ENCODE measurements at regions not wholly inside any gene's neighbourhood (a gene's known extent, or its start where the extent isn't known, plus 50 kb on each side); places are given as distances from the start of the nearest gene placed in this dataset.
"Not testable (repeated sequence)": the region's sequence is repeated elsewhere in the genome, so short reads cannot be mapped to it uniquely, and the experiment has no call there.

DNA sequence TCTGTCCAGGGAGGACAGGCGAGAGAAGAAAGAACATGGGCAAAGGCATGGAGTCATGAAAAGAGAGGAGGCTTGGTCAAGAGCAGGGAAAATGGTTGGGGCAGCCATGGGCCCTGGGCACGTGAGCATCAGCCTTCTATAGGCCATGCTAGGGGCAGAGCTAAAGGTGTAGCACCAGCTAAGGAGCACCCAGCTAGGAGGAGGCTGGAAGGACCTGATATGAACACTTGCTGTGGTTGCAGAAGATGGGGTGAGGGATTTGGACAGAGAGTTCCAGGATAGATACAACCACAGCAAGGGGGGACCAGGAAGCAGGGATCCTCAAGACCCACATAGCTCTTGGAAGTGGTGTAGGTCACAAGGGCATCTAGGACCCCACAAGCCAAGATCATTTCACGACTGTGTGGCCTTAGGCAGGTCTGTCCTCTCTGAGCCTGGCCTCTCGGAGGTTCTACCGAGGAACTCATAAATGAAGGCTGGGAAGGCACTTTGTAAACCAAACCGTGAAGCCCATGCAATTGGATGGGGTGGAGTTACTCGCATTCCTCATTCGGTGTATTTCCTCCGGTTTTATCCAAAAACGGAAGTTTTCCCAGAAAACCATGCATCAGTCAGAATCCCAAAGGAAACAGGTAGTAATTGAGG is 74.0 kb upstream of the TOP1 start:
- TF ChIP-seq, protein P1, sequence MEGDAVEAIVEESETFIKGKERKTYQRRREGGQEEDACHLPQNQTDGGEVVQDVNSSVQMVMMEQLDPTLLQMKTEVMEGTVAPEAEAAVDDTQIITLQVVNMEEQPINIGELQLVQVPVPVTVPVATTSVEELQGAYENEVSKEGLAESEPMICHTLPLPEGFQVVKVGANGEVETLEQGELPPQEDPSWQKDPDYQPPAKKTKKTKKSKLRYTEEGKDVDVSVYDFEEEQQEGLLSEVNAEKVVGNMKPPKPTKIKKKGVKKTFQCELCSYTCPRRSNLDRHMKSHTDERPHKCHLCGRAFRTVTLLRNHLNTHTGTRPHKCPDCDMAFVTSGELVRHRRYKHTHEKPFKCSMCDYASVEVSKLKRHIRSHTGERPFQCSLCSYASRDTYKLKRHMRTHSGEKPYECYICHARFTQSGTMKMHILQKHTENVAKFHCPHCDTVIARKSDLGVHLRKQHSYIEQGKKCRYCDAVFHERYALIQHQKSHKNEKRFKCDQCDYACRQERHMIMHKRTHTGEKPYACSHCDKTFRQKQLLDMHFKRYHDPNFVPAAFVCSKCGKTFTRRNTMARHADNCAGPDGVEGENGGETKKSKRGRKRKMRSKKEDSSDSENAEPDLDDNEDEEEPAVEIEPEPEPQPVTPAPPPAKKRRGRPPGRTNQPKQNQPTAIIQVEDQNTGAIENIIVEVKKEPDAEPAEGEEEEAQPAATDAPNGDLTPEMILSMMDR (IDR thresholded peaks at IDR 0.05) = no peak
- no peak for TF ChIP-seq POLR2A (IDR thresholded peaks at IDR 0.05)
- no peak for DNase-seq
- 95 to 97% methylated on average over 10 of the region's 10 CpGs for WGBS, 2 donors
- Histone ChIP-seq H3K4me3 (no peak overlapping the region), H3K36me3 (no peaks in the 10 kb centered on the region), H3K4me1 (no peaks in the 10 kb centered on the region), H3K27me3 (peaks cover 0 to 24% (median 0%) of the 10 kb centered on the region in 4 donors), H3K9me3 (no peaks in the 10 kb centered on the region), H3K27ac (no peak overlapping the region)
- intact Hi-C loops (cut with DNase I) = no loop called here

- Histone ChIP-seq H3K9me3 (no peaks in the 10 kb centered on the region), H3K36me3 (no peaks in the 10 kb centered on the region), H3K27me3 (peaks cover 0 to 17% (median 0%) of the 10 kb centered on the region in 4 donors), H3K27ac (no peak overlapping the region), H3K4me3 (no peak overlapping the region), H3K4me1 (no peaks in the 10 kb centered on the region)
- WGBS, 2 donors = 92 to 100% methylated on average over 1 to 2 of the region's 2 CpGs
- intact Hi-C loops (cut with DNase I) = no loop called here
- TF ChIP-seq, protein P1 (IDR thresholded peaks at IDR 0.05) = no peak
- TF ChIP-seq POLR2A (IDR thresholded peaks at IDR 0.05) = no peak
- DNase-seq = no peak
These were observed 73.3 kb upstream of the TOP1 start for GRCh38 chr20:40955326-40955725.

DNA sequence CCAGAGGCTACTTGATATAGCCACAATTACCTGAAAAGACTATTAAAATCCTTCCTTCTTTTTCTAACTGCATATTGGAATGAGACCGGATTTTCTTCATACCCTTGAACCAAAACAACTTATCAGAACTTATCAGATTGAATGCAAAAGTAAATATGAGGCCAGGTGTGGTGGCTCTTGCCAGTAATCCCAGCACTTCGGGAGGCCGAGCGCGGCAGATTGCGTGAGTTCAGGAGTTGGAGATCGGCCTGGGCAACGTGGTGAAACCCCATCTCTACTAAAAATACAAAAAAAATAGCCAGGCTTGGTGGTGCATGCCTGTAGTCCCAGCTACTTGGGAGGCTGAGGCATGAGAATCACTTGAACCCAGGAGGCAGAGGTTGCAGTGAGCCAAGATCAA is 72.8 kb upstream of the TOP1 start:
- H3K4me3 ChIP-seq; H3K27ac ChIP-seq; H3K36me3 ChIP-seq; H3K4me1 ChIP-seq; DNase-seq; intact Hi-C loops (cut with DNase I); H3K9me3 ChIP-seq: not testable (repeated sequence)
- 68 to 85% methylated on average over 5 to 8 of the region's 8 CpGs for WGBS, 2 donors
- peaks cover 0 to 12% (median 0%) of the 10 kb centered on the region in 4 donors for H3K27me3 ChIP-seq

- WGBS, 2 donors = 61 to 69% methylated on average over 13 to 15 of the region's 15 CpGs
- H3K4me3 ChIP-seq = no peak overlapping the region
- H3K36me3 ChIP-seq = no peaks in the 10 kb centered on the region
- TF ChIP-seq, protein P1 (IDR thresholded peaks at IDR 0.05) = no peak
- TF ChIP-seq POLR2A (IDR thresholded peaks at IDR 0.05) = no peak
- H3K27ac ChIP-seq = no peak overlapping the region
- intact Hi-C loops (cut with DNase I) = no loop called here
- H3K9me3 ChIP-seq = no peaks in the 10 kb centered on the region
- no peak for DNase-seq
- peaks cover 0 to 5% (median 0%) of the 10 kb centered on the region in 3 donors for H3K4me1 ChIP-seq
- peaks cover 0 to 6% (median 0%) of the 10 kb centered on the region in 4 donors for H3K27me3 ChIP-seq
These were observed 71.9 kb upstream of the TOP1 start for GRCh38 chr20:40956542-40957264.

DNA sequence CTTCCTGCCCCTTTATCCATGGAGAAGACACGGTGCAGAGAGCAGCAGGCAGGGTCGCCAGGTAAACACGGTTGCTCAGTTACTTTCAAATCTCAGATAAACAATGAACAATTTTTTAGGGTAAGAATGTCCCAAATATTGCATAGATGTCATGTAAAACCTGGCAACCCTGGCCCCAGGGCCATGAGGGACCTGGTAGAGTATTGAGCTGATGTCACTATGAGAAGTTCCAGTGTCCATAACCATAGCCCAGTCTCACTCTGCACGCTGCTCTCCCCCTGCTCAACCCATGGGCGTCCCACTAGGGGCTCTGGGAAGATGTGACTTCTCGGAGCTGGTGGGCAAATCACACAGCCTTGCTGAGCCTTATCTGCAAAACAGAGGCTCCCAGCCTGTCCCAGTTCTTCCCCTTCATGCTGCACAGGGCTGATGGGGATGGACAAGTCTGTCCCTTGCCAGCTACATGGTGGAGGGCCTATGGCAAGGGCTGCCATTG is 71.3 kb upstream of the TOP1 start:
- peaks cover 0 to 1% (median 0%) of the 10 kb centered on the region in 4 donors for H3K27me3 ChIP-seq
- no peaks in the 10 kb centered on the region for H3K36me3 ChIP-seq
- H3K4me3 ChIP-seq = no peak overlapping the region
- no peak for DNase-seq
- H3K4me1 ChIP-seq = peaks cover 0 to 5% (median 0%) of the 10 kb centered on the region in 3 donors
- TF ChIP-seq, protein P1 (IDR thresholded peaks at IDR 0.05) = no peak
- TF ChIP-seq POLR2A (IDR thresholded peaks at IDR 0.05) = no peak
- H3K9me3 ChIP-seq = no peaks in the 10 kb centered on the region
- no peak overlapping the region for H3K27ac ChIP-seq
- 78 to 90% methylated on average over 3 of the region's 6 CpGs for WGBS, 2 donors
- intact Hi-C loops (cut with DNase I) = no loop called here
